Midbrain (tissue), 1 donor: ENCODE measurements at regions not wholly inside any gene's neighbourhood (a gene's known extent, or its start where the extent isn't known, plus 50 kb on each side); places are given as distances from the start of the nearest gene placed in this dataset.

ENCODE experiments used
- DNase-seq: peaks from one replicate; lab custom pipeline; 2025; lab: John Stamatoyannopoulos, UW

GRCh38 chr1:14302025-14302424 lies 296.5 kb upstream of the KAZN start:
- no peak for DNase-seq

DNA sequence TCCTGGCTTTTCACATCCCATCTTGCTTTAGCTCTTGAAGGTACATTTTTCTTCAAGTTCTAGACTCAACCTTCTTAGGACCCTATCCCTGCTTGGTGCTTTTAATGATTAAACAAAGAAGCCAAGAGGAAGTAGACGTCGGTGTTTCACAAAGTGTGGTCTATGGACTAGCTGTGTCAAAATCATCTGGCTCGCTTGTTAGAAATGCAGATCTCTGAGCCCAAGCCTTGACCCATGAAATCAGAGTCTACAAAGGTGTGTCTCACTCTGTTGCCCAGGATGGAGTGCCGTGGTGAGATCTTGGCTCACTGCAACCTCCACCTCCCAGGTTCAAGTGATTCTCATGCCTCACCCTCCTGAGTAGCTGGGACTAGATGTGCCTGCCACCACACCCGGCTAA lies 295.5 kb upstream of the KAZN start:
- DNase-seq: no peak

GRCh38 chr1:14304381-14304865 lies 294.1 kb upstream of the KAZN start:
- DNase-seq: no peak

DNA sequence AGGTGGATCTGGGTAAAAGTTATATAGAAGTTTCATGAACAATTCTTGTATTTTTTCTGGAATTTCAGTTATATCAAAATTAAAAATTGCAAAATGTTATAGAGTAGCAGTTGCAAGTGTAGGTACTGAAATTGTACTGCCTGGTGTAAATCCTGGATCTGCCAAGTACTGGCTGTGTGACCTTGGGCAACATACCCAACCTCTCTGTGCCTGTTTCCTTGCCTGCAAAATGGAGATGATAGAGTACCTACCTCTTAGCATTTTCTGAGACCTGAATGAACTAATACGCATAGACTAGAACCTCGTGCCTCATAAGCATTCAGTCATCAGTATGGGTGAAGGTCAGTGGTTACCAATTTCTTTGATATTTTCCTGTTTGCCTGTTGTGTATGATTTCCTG lies 290.0 kb upstream of the KAZN start:
- no peak for DNase-seq

DNA sequence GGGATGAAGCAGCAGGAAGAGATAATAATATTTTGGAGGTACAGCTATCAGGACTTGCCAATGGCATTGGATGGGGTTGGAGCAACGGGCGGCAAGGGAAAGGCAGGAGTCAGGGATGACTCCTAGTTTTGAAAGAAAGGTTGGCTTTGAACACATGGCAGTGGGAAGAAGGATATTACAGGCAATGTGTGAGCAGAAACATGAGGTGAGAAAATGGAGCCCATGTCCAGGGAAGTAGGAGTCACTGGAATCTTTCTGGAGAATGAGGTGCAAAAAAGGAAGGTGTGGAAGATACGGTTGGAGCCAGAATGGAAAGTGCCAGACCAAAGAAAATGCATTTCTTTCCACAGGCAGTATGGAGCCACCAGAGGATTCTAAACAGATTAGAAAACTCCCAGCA lies 288.5 kb upstream of the KAZN start:
- DNase-seq: no peak

DNA sequence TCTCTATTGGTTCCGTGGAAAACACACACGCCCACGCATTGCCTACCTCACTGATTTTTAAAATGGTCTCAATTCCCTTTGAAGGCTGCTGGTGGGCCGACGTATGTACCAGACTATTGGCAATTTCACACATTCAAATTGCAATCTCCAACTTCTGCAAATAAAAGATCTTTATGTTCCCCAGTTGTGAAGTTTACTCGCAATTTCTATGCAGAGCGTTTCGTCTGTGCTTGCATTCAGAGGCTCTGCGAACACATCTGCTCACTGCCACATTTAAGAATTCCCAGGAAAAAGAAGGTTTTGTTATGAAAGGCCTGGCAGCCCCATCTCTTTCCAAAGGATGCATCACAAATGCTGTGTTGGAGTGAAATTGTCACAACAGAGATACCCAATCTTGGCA lies 288.0 kb upstream of the KAZN start:
- no peak for DNase-seq

DNA sequence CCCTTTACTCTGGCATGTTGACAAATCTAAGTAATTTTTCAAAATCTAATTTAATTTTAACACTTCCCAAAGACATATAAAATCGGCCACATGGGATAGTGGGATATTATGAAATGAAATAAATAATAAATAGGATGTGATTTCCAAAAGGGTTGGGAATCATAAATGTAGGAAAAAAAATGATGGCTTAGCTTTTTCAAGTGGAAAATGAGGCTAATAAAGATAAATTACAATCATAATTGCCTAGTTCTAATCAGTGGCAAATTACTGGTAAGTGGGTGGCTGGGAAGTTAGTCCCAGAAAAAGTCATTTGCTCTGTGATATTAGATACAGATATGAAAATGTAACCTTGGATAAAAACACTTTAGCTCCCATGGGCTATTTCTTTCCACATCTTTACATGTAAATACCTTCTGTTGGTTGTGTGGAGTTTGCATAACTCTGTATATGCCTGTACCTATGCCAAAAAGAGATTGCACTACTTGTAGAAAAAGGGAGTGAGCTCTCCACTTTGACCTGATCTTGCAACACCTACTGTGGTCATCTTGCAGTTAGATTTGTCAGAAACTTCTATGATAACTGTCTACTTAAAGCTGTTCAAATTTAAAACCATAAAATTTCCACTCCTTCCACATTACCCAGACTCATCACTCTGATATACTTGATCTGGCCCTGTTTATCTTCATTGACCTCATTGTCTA lies 284.6 kb upstream of the KAZN start:
- DNase-seq: no peak

DNA sequence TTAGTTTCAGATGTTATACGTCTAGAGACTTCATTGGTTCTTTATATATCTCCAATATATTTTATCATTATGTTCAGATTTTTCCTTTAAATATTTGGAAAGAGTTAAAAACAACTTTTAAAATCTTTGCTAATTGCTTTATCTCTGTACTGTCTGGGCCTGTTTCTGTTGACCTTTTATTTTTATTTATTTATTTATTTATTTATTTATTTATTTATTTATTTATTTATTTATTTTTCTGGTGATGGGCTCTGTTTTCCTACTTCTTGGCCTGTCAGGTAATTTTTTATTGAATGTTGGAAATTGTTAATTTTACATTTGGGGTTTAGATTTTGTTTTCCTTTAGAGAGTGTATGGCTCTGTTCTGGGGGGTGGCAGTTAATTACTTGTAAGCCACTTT lies 279.7 kb upstream of the KAZN start:
- no peak for DNase-seq

GRCh38 chr1:14320518-14320917 lies 278.0 kb upstream of the KAZN start:
- DNase-seq: no peak

- no peak for DNase-seq
Observed at GRCh38 chr1:14320986-14321385, 277.5 kb upstream of the KAZN start.

GRCh38 chr1:14321422-14321821 lies 277.1 kb upstream of the KAZN start:
- DNase-seq: no peak

DNA sequence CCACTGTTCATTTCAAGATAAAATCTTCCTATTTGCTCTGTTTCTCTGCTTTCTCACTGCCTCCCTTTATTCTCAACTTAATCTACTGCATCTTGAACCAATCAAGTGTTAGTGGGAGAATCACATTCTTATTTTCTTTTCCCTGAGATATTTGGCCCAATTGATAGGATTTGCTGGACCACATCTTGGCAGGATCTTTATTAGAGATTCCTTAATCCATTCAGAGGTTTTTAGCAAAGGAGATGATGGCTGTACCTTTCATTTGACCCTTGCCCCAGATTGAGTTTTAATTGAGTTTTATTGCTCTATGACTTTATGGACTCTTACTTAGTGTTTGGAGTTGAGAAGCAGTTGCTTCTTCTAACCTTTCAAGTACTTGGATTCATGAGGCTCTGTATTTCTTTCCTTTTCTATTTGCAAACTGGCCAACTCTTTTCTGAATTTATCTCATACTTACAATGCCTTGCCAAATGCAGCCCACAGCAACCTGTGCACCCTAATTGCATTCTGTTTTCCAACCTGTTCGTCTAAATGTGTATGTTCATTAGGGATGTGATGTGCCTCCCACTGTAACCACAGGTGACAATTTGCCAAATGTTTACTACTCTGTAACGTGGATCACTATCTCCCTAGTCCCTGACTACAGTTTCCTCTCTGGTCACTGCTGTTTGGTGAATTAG lies 274.8 kb upstream of the KAZN start:
- no peak for DNase-seq

DNA sequence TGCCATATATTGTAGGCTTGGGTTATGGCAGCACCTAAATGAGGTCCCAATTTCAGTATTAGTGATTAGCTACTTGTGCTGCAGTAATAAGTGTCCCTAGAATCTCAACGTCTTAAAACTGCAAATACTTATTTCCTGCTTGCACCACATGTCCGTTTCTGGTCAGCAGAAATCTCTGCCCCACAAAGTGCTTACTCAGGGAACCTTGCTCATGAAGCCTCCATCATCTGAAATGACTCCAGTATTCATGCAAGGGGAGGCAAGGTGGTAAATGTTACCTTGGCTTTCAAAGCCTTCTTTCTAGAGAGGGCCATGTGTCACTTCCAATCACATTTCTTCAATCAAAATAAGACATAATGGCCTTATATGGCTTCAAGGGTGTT lies 274.2 kb upstream of the KAZN start:
- DNase-seq: no peak

- no peak for DNase-seq
Observed at GRCh38 chr1:14326857-14327256, 271.6 kb upstream of the KAZN start.

DNA sequence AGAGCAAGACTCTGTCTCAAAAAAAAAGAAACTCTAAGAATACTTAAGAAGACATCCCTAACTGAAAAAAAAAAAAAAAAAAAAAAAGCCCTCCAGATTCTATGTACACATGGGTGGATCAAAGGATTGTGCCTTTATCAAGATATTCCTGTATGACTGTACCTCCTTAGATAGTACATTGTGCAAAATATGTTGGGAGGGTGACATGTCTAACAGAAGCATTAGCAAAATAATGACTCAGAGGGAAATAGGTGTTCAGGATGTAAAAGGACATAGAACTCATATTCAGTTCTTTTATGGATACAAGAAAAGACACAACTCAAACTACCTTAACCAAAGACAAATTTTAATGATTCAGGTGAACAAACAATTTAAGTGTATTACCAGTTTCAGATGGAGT lies 269.8 kb upstream of the KAZN start:
- DNase-seq: no peak

- DNase-seq: no peak
Observed at GRCh38 chr1:14332158-14332557, 266.3 kb upstream of the KAZN start.

- DNase-seq: no peak
Observed at GRCh38 chr1:14334336-14335176, 263.9 kb upstream of the KAZN start.

GRCh38 chr1:14338509-14338908 lies 260.0 kb upstream of the KAZN start:
- DNase-seq: peak; percentile 5

DNA sequence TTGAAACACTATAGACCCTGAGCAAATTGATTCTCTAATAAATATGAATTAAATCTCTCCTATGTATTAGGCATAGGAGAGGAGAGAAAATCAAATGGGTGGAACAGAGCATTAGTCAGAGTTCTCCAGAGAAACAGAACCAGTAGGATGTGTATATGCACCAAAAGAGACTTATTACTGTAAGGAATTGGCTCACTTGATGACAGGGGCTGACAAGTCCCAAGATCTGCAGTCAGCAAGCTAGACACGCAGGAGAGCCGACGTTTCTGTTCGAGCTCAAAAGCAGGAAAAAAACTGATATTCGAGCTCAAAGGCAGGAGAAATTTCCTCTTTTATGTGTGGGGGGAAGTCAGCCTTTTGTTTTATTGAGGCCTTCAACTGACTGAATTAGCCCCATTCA lies 259.2 kb upstream of the KAZN start:
- DNase-seq: no peak

DNA sequence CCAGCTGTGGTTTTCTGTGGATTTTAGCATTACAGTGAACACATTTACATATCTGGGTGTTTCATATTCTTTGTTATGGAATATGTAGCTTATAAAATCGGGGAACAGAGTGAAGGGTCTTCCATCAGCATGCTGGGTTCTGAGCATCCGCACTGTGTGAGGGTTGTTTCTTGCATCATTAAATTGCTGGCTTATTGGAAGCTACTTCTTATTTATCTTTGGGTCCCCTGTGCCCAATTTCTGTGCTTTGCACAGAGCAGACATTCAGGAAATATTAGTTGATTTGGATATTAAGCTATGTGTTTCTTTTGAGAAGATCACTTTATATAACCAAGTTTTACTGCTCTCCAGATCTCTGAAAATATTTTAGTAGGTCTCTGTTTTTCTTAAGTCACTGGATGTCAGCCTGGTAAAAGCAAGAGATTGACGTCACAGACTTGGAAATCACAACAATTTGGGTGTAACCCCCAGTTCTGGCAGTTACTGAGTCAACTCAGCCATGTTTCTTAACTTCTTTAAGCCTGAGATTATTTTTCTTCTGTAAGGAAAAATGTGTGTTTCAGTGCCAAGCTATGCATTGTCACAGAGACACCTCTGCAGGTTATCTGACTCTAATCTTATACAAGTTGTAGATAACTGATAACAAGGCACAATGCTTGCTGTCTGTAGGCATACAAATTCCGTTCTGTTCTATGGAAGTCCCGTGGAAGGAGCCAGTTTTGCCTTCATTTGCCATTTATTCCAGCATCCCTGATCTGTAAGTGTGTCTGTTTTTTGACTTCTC lies 258.3 kb upstream of the KAZN start:
- no peak for DNase-seq

GRCh38 chr1:14341147-14341546 lies 257.3 kb upstream of the KAZN start:
- DNase-seq: no peak

DNA sequence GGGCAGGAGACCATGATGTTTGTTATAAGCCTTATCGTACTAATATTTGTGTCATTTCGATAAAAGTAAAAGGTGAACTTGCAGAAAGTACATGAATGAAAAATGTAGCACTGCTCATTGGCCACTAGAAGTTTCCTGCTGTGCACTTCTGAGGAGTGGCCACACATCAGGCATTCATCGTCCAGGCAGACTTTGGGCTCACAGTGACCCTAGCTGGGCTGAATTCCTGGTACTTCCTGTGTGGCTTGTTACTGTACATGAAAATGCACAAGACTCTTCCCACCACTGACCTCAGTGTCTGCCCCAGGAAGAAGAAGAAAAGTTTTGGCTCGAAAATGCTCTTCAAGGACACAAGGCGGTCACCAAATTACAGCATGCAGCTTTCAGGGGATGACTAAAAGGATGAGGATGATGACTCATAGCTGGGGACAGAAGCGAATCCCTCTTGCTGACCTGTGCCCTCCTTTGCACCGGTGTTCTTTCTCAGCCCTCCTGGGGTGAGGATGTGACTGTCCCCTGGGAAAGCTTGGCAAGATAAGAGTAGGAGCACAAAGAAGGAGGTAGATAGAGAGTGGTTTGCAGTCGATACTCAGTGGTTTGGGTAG lies 252.4 kb upstream of the KAZN start:
- DNase-seq: no peak
